Suprapubic skin (tissue), 4 donors: ENCODE measurements at regions not wholly inside any gene's neighbourhood (a gene's known extent, or its start where the extent isn't known, plus 50 kb on each side); places are given as distances from the start of the nearest gene placed in this dataset.

Experiments used
- DNase-seq, 2 donors: peaks; one replicate each; pipeline ENCODE4 v3.0.0-alpha.2; 2019; ENCODE audit warnings: low spot score in 2 of 2
- H3K27ac ChIP-seq: fragments of 200-600 bp; sonication (generic); one replicate; pipeline ENCODE4 v1.5.1; 2019
- H3K27me3 ChIP-seq: fragments of 200-600 bp; sonication (generic); one replicate; pipeline ENCODE4 v1.5.1; 2019
- H3K36me3 ChIP-seq: fragments of 200-600 bp; sonication (generic); one replicate; pipeline ENCODE4 v1.5.1; 2019
- H3K4me1 ChIP-seq: fragments of 200-600 bp; sonication (generic); one replicate; pipeline ENCODE4 v1.5.1; 2019
- H3K4me3 ChIP-seq: fragments of 200-600 bp; sonication (generic); one replicate; pipeline ENCODE4 v1.5.1; 2019; ENCODE audit warnings: mild to moderate bottlenecking
- H3K9me3 ChIP-seq: fragments of 200-600 bp; sonication (generic); one replicate; pipeline ENCODE4 v1.5.1; 2019
- EP300 ChIP-seq: sonication (generic); formaldehyde crosslinking; IDR thresholded peaks from one replicate; pipeline ENCODE4 v1.6.1; 2017; ENCODE audit warnings: antibody characterized with exemption
- POLR2A ChIP-seq, 2 donors: fragments of 450-650 bp; IDR thresholded peaks; one replicate each; pipeline ENCODE4 v1.6.1; 2017; ENCODE audit warnings: antibody characterized with exemption in 2 of 2, mild to moderate bottlenecking in 2 of 2, moderate library complexity in 2 of 2
- POLR2AphosphoS5 ChIP-seq, 3 donors: sonication (generic); formaldehyde crosslinking; IDR thresholded peaks; one replicate each; pipeline ENCODE4 v1.6.1; 2017; ENCODE audit warnings: antibody characterized with exemption in 3 of 3
- WGBS: methylation state at CpG from one replicate; pipeline ENCODE4 v1.1.5; 2018; 5-methylcytosine and 5-hydroxymethylcytosine counted together
- TF ChIP-seq, protein P1 (sequence below), 2 donors: fragments of 200-600 bp in 1 of 2; fragments of 450-650 bp in 1 of 2; sonication (generic) in 1 of 2; IDR thresholded peaks; one replicate each; pipeline ENCODE4 v1.5.1; 2016 to 2019; ENCODE audit warnings: antibody characterized with exemption in 2 of 2, mild to moderate bottlenecking in 1 of 2, moderate library complexity in 1 of 2

GRCh38 chr16:5781436-5781835, 683.8 kb upstream of the EEF2KMT start:
- WGBS, result 93% methylated on average over 4 of the region's 4 CpGs
- no peaks in the 10 kb centered on the region for H3K36me3 ChIP-seq
- TF ChIP-seq, protein P1, sequence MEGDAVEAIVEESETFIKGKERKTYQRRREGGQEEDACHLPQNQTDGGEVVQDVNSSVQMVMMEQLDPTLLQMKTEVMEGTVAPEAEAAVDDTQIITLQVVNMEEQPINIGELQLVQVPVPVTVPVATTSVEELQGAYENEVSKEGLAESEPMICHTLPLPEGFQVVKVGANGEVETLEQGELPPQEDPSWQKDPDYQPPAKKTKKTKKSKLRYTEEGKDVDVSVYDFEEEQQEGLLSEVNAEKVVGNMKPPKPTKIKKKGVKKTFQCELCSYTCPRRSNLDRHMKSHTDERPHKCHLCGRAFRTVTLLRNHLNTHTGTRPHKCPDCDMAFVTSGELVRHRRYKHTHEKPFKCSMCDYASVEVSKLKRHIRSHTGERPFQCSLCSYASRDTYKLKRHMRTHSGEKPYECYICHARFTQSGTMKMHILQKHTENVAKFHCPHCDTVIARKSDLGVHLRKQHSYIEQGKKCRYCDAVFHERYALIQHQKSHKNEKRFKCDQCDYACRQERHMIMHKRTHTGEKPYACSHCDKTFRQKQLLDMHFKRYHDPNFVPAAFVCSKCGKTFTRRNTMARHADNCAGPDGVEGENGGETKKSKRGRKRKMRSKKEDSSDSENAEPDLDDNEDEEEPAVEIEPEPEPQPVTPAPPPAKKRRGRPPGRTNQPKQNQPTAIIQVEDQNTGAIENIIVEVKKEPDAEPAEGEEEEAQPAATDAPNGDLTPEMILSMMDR (IDR thresholded peaks at IDR 0.05), result no peak
- no peak for TF ChIP-seq EP300
- no peak for TF ChIP-seq POLR2AphosphoS5 (IDR thresholded peaks at IDR 0.05)
- TF ChIP-seq POLR2A (IDR thresholded peaks at IDR 0.05), result no peak

GRCh38 chr16:5776876-5777275, 679.3 kb upstream of the EEF2KMT start:
- no peak overlapping the region for H3K4me3 ChIP-seq
- H3K27ac ChIP-seq, result no peak overlapping the region
- DNase-seq, result no peak
- H3K4me1 ChIP-seq, result no peaks in the 10 kb centered on the region
- WGBS, result 49% methylated on average over 2 of the region's 2 CpGs
- no peaks in the 10 kb centered on the region for H3K36me3 ChIP-seq
- no peak for TF ChIP-seq POLR2A (IDR thresholded peaks at IDR 0.05)
- no peak for TF ChIP-seq POLR2AphosphoS5 (IDR thresholded peaks at IDR 0.05)
- TF ChIP-seq, protein P1 (IDR thresholded peaks at IDR 0.05), result no peak
- no peak for TF ChIP-seq EP300
- H3K27me3 ChIP-seq, result no peaks in the 10 kb centered on the region
- H3K9me3 ChIP-seq, result no peaks in the 10 kb centered on the region

More at GRCh38 chr16:5781436-5781835, 683.8 kb upstream of the EEF2KMT start:
- H3K9me3 ChIP-seq, result peaks cover 4% of the 10 kb centered on the region
- no peak overlapping the region for H3K27ac ChIP-seq
- no peak overlapping the region for H3K4me3 ChIP-seq
- H3K4me1 ChIP-seq, result no peaks in the 10 kb centered on the region
- DNase-seq, result no peak
- H3K27me3 ChIP-seq, result no peaks in the 10 kb centered on the region

- H3K9me3 ChIP-seq, result no peaks in the 10 kb centered on the region
These were observed 678.3 kb upstream of the EEF2KMT start for GRCh38 chr16:5775916-5776315.

DNA sequence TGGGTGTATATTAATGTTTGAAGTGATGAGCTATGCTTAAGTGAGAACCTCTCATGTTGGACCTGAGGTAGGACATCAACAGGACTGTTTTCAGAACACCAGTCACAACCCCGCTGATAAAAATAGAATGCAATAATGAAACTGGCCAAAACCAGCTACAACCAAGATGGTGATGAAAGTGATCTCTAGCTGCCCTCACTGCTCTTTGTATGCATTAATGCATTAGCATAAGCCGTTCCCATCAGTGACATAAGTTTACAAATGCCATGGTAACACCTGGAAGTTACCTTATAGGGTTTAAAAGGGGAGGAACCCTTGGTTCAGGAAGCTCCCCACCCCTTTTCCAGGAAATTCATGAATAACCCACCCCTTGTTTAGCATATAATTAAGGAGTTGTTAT, 672.5 kb upstream of the EEF2KMT start:
- WGBS, result 97% methylated on average over 2 of the region's 2 CpGs
- no peaks in the 10 kb centered on the region for H3K36me3 ChIP-seq
- TF ChIP-seq POLR2AphosphoS5 (IDR thresholded peaks at IDR 0.05) (no peak), EP300 (no peak), POLR2A (IDR thresholded peaks at IDR 0.05) (no peak)
- TF ChIP-seq, protein P1 (IDR thresholded peaks at IDR 0.05), result no peak
- no peak overlapping the region for H3K4me3 ChIP-seq
- no peak for DNase-seq
- H3K9me3 ChIP-seq, result no peaks in the 10 kb centered on the region
- H3K27me3 ChIP-seq, result no peaks in the 10 kb centered on the region
- no peaks in the 10 kb centered on the region for H3K4me1 ChIP-seq
- no peak overlapping the region for H3K27ac ChIP-seq

More at GRCh38 chr16:5775916-5776315, 678.3 kb upstream of the EEF2KMT start:
- H3K4me1 ChIP-seq, result no peaks in the 10 kb centered on the region
- no peak for TF ChIP-seq POLR2A (IDR thresholded peaks at IDR 0.05)
- TF ChIP-seq EP300, result no peak
- TF ChIP-seq, protein P1 (IDR thresholded peaks at IDR 0.05), result no peak
- no peak for TF ChIP-seq POLR2AphosphoS5 (IDR thresholded peaks at IDR 0.05)
- no peak overlapping the region for H3K27ac ChIP-seq
- DNase-seq, result no peak
- WGBS, result 65% methylated on average over 5 of the region's 5 CpGs
- no peaks in the 10 kb centered on the region for H3K36me3 ChIP-seq
- no peak overlapping the region for H3K4me3 ChIP-seq
- no peaks in the 10 kb centered on the region for H3K27me3 ChIP-seq

- 76% methylated on average over 5 of the region's 5 CpGs for WGBS
- no peaks in the 10 kb centered on the region for H3K36me3 ChIP-seq
- no peaks in the 10 kb centered on the region for H3K9me3 ChIP-seq
These were observed 671.9 kb upstream of the EEF2KMT start for GRCh38 chr16:5769513-5769912.

More at GRCh38 chr16:5769513-5769912, 671.9 kb upstream of the EEF2KMT start:
- H3K27me3 ChIP-seq, result no peaks in the 10 kb centered on the region
- no peak overlapping the region for H3K27ac ChIP-seq
- TF ChIP-seq POLR2A (IDR thresholded peaks at IDR 0.05) (no peak), EP300 (no peak), POLR2AphosphoS5 (IDR thresholded peaks at IDR 0.05) (no peak)
- TF ChIP-seq, protein P1 (IDR thresholded peaks at IDR 0.05), result no peak
- DNase-seq, result no peak
- no peaks in the 10 kb centered on the region for H3K4me1 ChIP-seq
- no peak overlapping the region for H3K4me3 ChIP-seq
